ENCODE measurements at regions not wholly inside any gene's neighbourhood (a gene's known extent, or its start where the extent isn't known, plus 50 kb on each side); places are given as distances from the start of the nearest gene placed in this dataset.

- TF ChIP-seq CTCF (conservative IDR thresholded peaks at IDR 0.05 in 1 of 2, IDR thresholded peaks at IDR 0.05 in 1 of 2; ENCODE audit: extremely low read depth in 1 of 2, insufficient read depth in 1 of 2, low read depth in 1 of 2, low read length in 2 of 2): no peak
- no peak for TF ChIP-seq EZH2 (IDR thresholded peaks at IDR 0.05; ENCODE audit: borderline replicate concordance, low read length)
Measured at GRCh38 chr9:28177925-28178324, 604.6 kb upstream of the C9orf72 start.

All from mammary epithelial cell (primary cell).